ENCODE measurements at regions not wholly inside any gene's neighbourhood (a gene's known extent, or its start where the extent isn't known, plus 50 kb on each side); places are given as distances from the start of the nearest gene placed in this dataset.

DNA sequence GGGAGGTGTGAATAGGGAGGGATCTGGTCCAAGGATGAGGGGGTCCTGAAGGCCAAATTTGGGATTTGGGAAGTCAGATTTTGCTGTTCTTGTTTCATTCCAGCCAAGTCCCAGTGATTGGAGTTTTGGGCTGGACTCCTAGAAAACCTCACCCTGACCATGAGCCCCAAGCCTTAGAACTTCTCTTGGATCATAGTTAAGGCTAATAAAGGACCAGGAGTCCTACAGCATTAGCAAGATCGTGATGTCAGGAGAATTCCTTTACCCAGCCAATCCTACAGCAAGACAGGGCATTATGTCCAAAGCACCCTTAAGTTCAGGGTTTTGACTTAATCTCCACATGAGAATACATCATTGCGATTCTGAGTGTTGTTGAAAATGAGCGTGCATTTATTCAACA lies 85.0 kb downstream of the SOX9 start:
- H3K79me2 ChIP-seq (ENCODE audit: low read length) = no peaks in the 10 kb centered on the region
- ATAC-seq (no peak), DNase-seq (no peak)
- no peaks in the 10 kb centered on the region for H4K20me1 ChIP-seq (ENCODE audit: low read length)
- H3K9me3 ChIP-seq (ENCODE audit: low read length) = no peaks in the 10 kb centered on the region
- no peaks in the 10 kb centered on the region for H3K36me3 ChIP-seq (ENCODE audit: low read depth, low read length)
- intact Hi-C loops (cut with micrococcal nuclease) = no loop called here
- CTCF ChIA-PET = no interaction called here
- no peak overlapping the region for H2AFZ ChIP-seq (ENCODE audit: low read length)
- POLR2A ChIA-PET (ENCODE audit: unreplicated experiment) = no interaction called here
- no peak overlapping the region for H3K27ac ChIP-seq (ENCODE audit: low read length)
- no peak overlapping the region for H3K4me2 ChIP-seq (ENCODE audit: low read length)
- TF ChIP-seq EZH2phosphoT487 (IDR thresholded peaks at IDR 0.05; ENCODE audit: borderline replicate concordance, low read length) (no peak), EZH2 (IDR thresholded peaks at IDR 0.05; ENCODE audit: low read length, unreplicated experiment) (no peak)
- TF ChIP-seq, protein P1, sequence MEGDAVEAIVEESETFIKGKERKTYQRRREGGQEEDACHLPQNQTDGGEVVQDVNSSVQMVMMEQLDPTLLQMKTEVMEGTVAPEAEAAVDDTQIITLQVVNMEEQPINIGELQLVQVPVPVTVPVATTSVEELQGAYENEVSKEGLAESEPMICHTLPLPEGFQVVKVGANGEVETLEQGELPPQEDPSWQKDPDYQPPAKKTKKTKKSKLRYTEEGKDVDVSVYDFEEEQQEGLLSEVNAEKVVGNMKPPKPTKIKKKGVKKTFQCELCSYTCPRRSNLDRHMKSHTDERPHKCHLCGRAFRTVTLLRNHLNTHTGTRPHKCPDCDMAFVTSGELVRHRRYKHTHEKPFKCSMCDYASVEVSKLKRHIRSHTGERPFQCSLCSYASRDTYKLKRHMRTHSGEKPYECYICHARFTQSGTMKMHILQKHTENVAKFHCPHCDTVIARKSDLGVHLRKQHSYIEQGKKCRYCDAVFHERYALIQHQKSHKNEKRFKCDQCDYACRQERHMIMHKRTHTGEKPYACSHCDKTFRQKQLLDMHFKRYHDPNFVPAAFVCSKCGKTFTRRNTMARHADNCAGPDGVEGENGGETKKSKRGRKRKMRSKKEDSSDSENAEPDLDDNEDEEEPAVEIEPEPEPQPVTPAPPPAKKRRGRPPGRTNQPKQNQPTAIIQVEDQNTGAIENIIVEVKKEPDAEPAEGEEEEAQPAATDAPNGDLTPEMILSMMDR (conservative IDR thresholded peaks at IDR 0.05; ENCODE audit: low read depth, low read length) = no peak
- no peaks in the 10 kb centered on the region for H3K4me1 ChIP-seq (ENCODE audit: insufficient read depth, low read length)
- no TSS peak for BruUV-seq (replicated peaks)
- no peak overlapping the region for H3K4me3 ChIP-seq (ENCODE audit: low read length)
- H3K9me2 ChIP-seq (replicated peaks; ENCODE audit: low read length) = no peaks in the 10 kb centered on the region; the same call in 1 of the 2 replicates
- no peaks in the 10 kb centered on the region for H3K27me3 ChIP-seq (ENCODE audit: low read length)
- H3K9ac ChIP-seq (ENCODE audit: low read length) = no peak overlapping the region
- no peaks in the 10 kb centered on the region for H3F3A ChIP-seq (ENCODE audit: low read length, unreplicated experiment)

DNA sequence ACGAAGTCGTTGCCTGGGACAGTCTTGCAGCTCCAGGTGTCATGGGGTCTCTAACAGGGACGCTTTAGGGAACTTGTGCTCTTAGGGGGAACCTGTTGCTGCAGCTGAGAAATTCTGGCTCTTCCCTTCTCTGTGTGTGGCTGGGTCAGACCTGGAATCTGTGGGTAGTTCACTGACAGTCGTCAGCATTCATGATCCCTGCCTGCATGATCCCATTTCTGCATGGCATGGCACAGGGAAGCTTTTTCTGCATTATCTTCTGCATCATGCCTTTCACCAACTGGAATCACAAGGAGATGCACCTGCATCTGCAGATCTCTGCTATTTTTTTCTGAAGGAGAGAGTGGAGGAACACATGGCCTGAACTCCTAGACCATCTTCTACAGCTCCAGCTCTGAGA lies 85.6 kb downstream of the SOX9 start:
- intact Hi-C loops (cut with micrococcal nuclease) = no loop called here
- no peak overlapping the region for H3K4me3 ChIP-seq (ENCODE audit: low read length)
- no peaks in the 10 kb centered on the region; the same call in 1 of the 2 replicates for H3K9me2 ChIP-seq (replicated peaks; ENCODE audit: low read length)
- ATAC-seq = no peak
- ChIA-PET POLR2A (ENCODE audit: unreplicated experiment) (no interaction called here), CTCF (no interaction called here)
- no peaks in the 10 kb centered on the region for H3K4me1 ChIP-seq (ENCODE audit: insufficient read depth, low read length)
- no peaks in the 10 kb centered on the region for H3K36me3 ChIP-seq (ENCODE audit: low read depth, low read length)
- H3K4me2 ChIP-seq (ENCODE audit: low read length) = no peak overlapping the region
- H3K9me3 ChIP-seq (ENCODE audit: low read length) = no peaks in the 10 kb centered on the region
- no peak overlapping the region for H3K9ac ChIP-seq (ENCODE audit: low read length)
- no peak overlapping the region for H3K27ac ChIP-seq (ENCODE audit: low read length)
- no peak overlapping the region for H2AFZ ChIP-seq (ENCODE audit: low read length)
- H4K20me1 ChIP-seq (ENCODE audit: low read length) = no peaks in the 10 kb centered on the region
- BruUV-seq (replicated peaks) = no TSS peak
- no peaks in the 10 kb centered on the region for H3K27me3 ChIP-seq (ENCODE audit: low read length)
- no peaks in the 10 kb centered on the region for H3F3A ChIP-seq (ENCODE audit: low read length, unreplicated experiment)
- no peak for TF ChIP-seq EZH2 (IDR thresholded peaks at IDR 0.05; ENCODE audit: low read length, unreplicated experiment)
- no peak for TF ChIP-seq EZH2phosphoT487 (IDR thresholded peaks at IDR 0.05; ENCODE audit: borderline replicate concordance, low read length)
- TF ChIP-seq, protein P1 (conservative IDR thresholded peaks at IDR 0.05; ENCODE audit: low read depth, low read length) = no peak
- no peaks in the 10 kb centered on the region for H3K79me2 ChIP-seq (ENCODE audit: low read length)
- no peak for DNase-seq

DNA sequence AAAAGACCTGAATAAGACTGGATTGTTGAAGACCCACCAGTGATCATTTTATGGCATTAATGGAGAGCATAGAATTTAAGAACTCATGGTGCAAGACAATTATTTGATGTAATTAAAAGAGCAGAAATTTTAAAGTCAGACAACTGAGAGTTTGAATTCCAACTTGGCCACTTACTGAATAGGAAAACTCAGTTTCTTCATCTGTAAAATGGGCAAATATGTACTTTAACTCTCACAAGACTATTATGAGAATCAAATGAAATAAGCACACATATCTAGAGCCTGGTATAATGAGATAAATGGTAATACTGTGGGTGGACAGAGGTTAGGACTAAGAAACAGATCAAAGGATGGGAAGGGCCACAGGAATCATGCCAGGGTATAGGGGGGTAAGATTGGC lies 88.0 kb downstream of the SOX9 start:
- Histone ChIP-seq H3K27me3 (ENCODE audit: low read length) (no peaks in the 10 kb centered on the region), H3K4me1 (ENCODE audit: insufficient read depth, low read length) (no peaks in the 10 kb centered on the region), H3F3A (ENCODE audit: low read length, unreplicated experiment) (no peaks in the 10 kb centered on the region), H2AFZ (ENCODE audit: low read length) (no peak overlapping the region), H3K9ac (ENCODE audit: low read length) (no peak overlapping the region), H3K79me2 (ENCODE audit: low read length) (no peaks in the 10 kb centered on the region), H3K4me3 (ENCODE audit: low read length) (no peak overlapping the region), H3K36me3 (ENCODE audit: low read depth, low read length) (no peaks in the 10 kb centered on the region), H3K4me2 (ENCODE audit: low read length) (no peak overlapping the region), H3K9me3 (ENCODE audit: low read length) (no peaks in the 10 kb centered on the region), H4K20me1 (ENCODE audit: low read length) (no peaks in the 10 kb centered on the region), H3K27ac (ENCODE audit: low read length) (no peak overlapping the region), H3K9me2 (replicated peaks; ENCODE audit: low read length) (no peaks in the 10 kb centered on the region)
- intact Hi-C loops (cut with micrococcal nuclease) = no loop called here
- ChIA-PET POLR2A (ENCODE audit: unreplicated experiment) (no interaction called here), CTCF (no interaction called here)
- BruUV-seq (replicated peaks) = no TSS peak
- TF ChIP-seq EZH2phosphoT487 (IDR thresholded peaks at IDR 0.05; ENCODE audit: borderline replicate concordance, low read length) (no peak), EZH2 (IDR thresholded peaks at IDR 0.05; ENCODE audit: low read length, unreplicated experiment) (no peak)
- TF ChIP-seq, protein P1 (conservative IDR thresholded peaks at IDR 0.05; ENCODE audit: low read depth, low read length) = no peak
- ATAC-seq (no peak), DNase-seq (no peak)

Data from PC-3 (cell line).